ENCODE measurements at regions not wholly inside any gene's neighbourhood (a gene's known extent, or its start where the extent isn't known, plus 50 kb on each side); places are given as distances from the start of the nearest gene placed in this dataset.

DNA sequence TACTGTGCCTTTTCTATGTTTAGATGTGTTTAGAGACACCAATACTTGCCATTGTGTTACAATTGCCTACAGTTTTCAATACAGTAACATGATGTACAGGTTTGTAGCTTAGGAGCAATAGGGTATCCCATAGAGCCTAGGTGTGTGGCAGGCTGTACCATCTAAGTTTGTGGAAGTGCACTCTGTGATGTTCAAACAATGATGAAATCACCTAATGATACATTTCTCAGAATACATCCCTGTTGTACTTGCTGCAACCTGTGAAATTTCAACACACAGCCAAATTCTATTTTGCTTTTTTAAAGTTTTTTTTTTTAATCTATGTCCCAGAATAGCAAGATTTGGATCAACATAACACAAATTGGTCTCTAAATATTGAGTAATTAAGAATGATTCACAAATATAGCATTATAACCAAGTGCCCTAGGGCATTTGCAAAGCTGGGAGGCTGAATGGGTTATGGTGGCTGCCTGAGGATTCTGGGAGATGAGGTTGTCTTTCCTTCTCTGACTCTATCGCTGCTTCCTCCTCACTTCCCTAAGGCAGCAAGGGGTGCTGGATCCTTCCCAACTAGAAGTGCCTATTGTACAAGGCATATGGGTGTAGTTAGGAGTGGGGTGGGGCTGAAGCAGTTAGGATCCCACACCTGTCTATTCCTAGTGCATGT lies 78.3 kb downstream of the SKA1 start:
- no peak for TF ChIP-seq MYC (IDR thresholded peaks at IDR 0.05; ENCODE audit: low read depth, low read length)
- no peak for TF ChIP-seq POLR2A (IDR thresholded peaks at IDR 0.05; ENCODE audit: extremely low read depth, insufficient read length)
- TF ChIP-seq, protein P1, sequence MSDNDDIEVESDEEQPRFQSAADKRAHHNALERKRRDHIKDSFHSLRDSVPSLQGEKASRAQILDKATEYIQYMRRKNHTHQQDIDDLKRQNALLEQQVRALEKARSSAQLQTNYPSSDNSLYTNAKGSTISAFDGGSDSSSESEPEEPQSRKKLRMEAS (IDR thresholded peaks at IDR 0.05; ENCODE audit: low read depth, low read length), result no peak
- TF ChIP-seq, protein P2, sequence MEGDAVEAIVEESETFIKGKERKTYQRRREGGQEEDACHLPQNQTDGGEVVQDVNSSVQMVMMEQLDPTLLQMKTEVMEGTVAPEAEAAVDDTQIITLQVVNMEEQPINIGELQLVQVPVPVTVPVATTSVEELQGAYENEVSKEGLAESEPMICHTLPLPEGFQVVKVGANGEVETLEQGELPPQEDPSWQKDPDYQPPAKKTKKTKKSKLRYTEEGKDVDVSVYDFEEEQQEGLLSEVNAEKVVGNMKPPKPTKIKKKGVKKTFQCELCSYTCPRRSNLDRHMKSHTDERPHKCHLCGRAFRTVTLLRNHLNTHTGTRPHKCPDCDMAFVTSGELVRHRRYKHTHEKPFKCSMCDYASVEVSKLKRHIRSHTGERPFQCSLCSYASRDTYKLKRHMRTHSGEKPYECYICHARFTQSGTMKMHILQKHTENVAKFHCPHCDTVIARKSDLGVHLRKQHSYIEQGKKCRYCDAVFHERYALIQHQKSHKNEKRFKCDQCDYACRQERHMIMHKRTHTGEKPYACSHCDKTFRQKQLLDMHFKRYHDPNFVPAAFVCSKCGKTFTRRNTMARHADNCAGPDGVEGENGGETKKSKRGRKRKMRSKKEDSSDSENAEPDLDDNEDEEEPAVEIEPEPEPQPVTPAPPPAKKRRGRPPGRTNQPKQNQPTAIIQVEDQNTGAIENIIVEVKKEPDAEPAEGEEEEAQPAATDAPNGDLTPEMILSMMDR (IDR thresholded peaks at IDR 0.05; ENCODE audit: low read depth, low read length), result no peak
- H3K4me3 ChIP-seq (ENCODE audit: low read depth, low read length), result no peak overlapping the region
- DNase-seq (ENCODE audit: low read depth), result no peak

DNA sequence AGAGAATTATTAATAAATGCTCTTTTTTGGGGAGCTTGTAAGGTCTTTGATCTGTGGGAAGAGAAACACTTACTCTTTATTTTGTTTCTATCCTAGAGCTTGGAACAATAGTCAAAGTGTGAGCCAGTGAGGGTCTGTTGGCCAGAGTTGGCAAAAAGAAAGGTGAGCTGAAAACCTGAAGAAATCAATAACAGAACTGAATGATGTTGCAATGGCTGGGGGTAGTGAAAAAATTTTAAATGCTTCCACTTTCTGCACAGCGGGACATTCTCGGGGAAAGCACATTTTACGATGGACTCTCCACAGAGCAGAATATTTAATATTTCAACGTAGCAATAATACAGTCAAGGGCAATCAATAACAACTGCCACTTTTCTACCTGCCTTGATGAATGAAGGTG lies 78.9 kb downstream of the SKA1 start:
- DNase-seq (ENCODE audit: low read depth), result no peak
- TF ChIP-seq MYC (IDR thresholded peaks at IDR 0.05; ENCODE audit: low read depth, low read length), result no peak
- TF ChIP-seq, protein P1 (IDR thresholded peaks at IDR 0.05; ENCODE audit: low read depth, low read length), result no peak
- TF ChIP-seq POLR2A (IDR thresholded peaks at IDR 0.05; ENCODE audit: extremely low read depth, insufficient read length), result no peak
- TF ChIP-seq, protein P2 (IDR thresholded peaks at IDR 0.05; ENCODE audit: low read depth, low read length), result no peak
- H3K4me3 ChIP-seq (ENCODE audit: low read depth, low read length), result no peak overlapping the region

DNA sequence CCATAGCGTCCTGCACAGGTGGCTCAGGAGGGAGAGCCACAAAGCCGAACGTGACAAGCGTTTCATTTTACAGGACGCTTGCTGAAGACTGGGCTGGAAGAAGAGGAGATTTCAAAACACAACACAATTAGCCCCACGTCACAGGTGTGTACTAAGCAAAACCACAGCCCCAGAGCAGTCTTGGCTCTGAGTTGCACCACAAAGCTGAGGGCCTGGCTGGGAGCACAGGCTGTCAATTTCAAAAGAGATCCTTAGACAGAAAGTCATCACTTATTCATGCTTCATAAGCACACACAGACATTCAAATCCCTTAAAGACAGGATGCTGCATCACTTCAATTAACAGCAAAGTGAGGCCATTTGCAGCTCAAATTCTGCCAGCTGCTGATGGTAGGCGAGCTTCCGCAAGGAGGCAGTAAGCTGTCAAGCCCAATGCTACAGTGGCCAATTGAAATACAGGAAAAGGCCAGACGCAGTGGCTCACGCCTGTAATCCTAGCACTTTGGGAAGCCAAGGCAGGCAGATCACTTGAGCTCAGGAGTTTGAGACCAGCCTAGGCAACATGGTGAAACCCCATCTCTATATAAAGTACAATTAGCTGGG lies 79.6 kb downstream of the SKA1 start:
- no peak overlapping the region for H3K4me3 ChIP-seq (ENCODE audit: low read depth, low read length)
- TF ChIP-seq, protein P1 (IDR thresholded peaks at IDR 0.05; ENCODE audit: low read depth, low read length), result no peak
- TF ChIP-seq, protein P2 (IDR thresholded peaks at IDR 0.05; ENCODE audit: low read depth, low read length), result no peak
- TF ChIP-seq MYC (IDR thresholded peaks at IDR 0.05; ENCODE audit: low read depth, low read length) (no peak), POLR2A (IDR thresholded peaks at IDR 0.05; ENCODE audit: extremely low read depth, insufficient read length) (no peak)
- DNase-seq (ENCODE audit: low read depth), result no peak

DNA sequence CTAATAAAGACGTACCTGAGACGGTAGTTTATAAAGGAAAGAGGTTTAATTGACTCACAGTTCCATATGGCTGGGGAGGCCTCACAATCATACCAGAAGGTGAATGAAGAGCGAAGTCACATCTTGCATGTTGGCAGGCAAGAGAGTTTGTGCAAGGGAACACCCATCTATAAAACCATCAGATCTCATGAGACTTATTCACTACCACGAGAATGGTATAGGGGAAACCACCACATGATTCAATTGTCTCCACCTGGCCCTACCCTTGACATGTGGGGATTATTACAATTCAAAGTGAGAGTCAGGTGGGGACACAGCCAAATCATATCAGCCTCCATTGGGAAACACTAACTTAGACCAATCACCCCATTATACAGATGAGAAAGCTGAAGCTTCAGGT lies 81.4 kb downstream of the SKA1 start:
- DNase-seq (ENCODE audit: low read depth), result no peak
- TF ChIP-seq POLR2A (IDR thresholded peaks at IDR 0.05; ENCODE audit: extremely low read depth, insufficient read length), result no peak
- TF ChIP-seq, protein P2 (IDR thresholded peaks at IDR 0.05; ENCODE audit: low read depth, low read length), result no peak
- TF ChIP-seq, protein P1 (IDR thresholded peaks at IDR 0.05; ENCODE audit: low read depth, low read length), result no peak
- no peak for TF ChIP-seq MYC (IDR thresholded peaks at IDR 0.05; ENCODE audit: low read depth, low read length)
- no peak overlapping the region for H3K4me3 ChIP-seq (ENCODE audit: low read depth, low read length)

DNA sequence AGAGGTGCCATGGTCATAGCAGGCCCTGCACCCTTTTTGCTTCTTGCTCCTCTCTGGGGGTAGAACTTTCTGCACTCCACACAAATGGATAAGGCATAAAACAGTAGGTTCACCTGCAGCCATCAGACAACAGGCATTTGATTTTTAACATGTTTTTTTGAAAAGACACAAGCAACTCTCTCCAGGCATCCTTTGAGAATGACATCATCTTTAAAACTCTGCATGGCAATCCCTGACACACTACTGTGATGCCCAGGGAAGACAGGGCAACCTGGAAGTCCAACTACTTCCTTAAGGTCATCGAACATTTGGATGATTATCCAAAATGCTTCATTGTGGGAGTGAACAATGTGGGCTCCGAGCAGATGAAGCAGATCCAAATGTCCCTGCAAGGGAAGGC lies 82.8 kb downstream of the SKA1 start:
- H3K4me3 ChIP-seq (ENCODE audit: low read depth, low read length), result no peak overlapping the region
- DNase-seq (ENCODE audit: low read depth), result no peak
- TF ChIP-seq POLR2A (IDR thresholded peaks at IDR 0.05; ENCODE audit: extremely low read depth, insufficient read length), result no peak
- TF ChIP-seq MYC (IDR thresholded peaks at IDR 0.05; ENCODE audit: low read depth, low read length), result no peak
- TF ChIP-seq, protein P1 (IDR thresholded peaks at IDR 0.05; ENCODE audit: low read depth, low read length), result no peak
- TF ChIP-seq, protein P2 (IDR thresholded peaks at IDR 0.05; ENCODE audit: low read depth, low read length), result no peak
